Kidney (tissue), 13 donors: ENCODE measurements at regions not wholly inside any gene's neighbourhood (a gene's known extent, or its start where the extent isn't known, plus 50 kb on each side); places are given as distances from the start of the nearest gene placed in this dataset.

ENCODE experiments used
- DNase-seq, 5 donors: peaks; one replicate each; pipeline ENCODE4 v3.0.0-alpha.2; 2013 to 2020
- FAIRE-seq: peaks from 2 replicates; lab custom pipeline; 2012; peaks lifted over from hg19 to GRCh38; lab: Jason Lieb, UNC
- H3K27ac ChIP-seq, 2 donors: one replicate each; pipeline ENCODE4 v1.7.0; 2013; ENCODE audit warnings: low read depth in 2 of 2, low read length in 2 of 2, inconsistent platforms in 1 of 2
- H3K27me3 ChIP-seq: one replicate; pipeline ENCODE4 v1.7.1; 2013; ENCODE audit warnings: low read length, inconsistent platforms; ENCODE audit not compliant: control insufficient read depth, insufficient read depth
- H3K36me3 ChIP-seq, 3 donors: one replicate each; pipeline versions ENCODE4 v1.7.0 to v1.7.1; 2013; ENCODE audit warnings: low read length in 3 of 3, control low read depth in 1 of 3, inconsistent platforms in 1 of 3; ENCODE audit not compliant: insufficient read depth in 3 of 3, control insufficient read depth in 2 of 3
- H3K4me1 ChIP-seq, 3 donors: one replicate each; pipeline versions ENCODE4 v1.7.0 to v1.7.1; 2013; ENCODE audit warnings: low read length in 3 of 3, inconsistent platforms in 1 of 3, low read depth in 1 of 3; ENCODE audit not compliant: control insufficient read depth in 2 of 3, insufficient read depth in 2 of 3
- H3K4me3 ChIP-seq, 3 donors: one replicate each; pipeline versions ENCODE4 v1.7.0 to v1.8.1; 2013; ENCODE audit warnings: low read length in 3 of 3, control low read depth in 1 of 3, inconsistent platforms in 1 of 3
- H3K9ac ChIP-seq, 3 donors: one replicate each; pipeline versions ENCODE4 v1.7.0 to v1.7.1; 2013; ENCODE audit warnings: low read length in 3 of 3, control low read depth in 1 of 3, inconsistent platforms in 1 of 3
- H3K9me3 ChIP-seq, 3 donors: one replicate each; pipeline versions ENCODE4 v1.7.0 to v1.7.1; 2013; ENCODE audit warnings: low read length in 3 of 3, control low read depth in 1 of 3, inconsistent platforms in 1 of 3; ENCODE audit not compliant: control insufficient read depth in 2 of 3, insufficient read depth in 1 of 3
- intact Hi-C: fragments of 100-400 bp; cut with DNase I; formaldehyde crosslinking; loops from one replicate; pipeline ENCODE4 v1.11.1; 2022
- TF ChIP-seq, protein P1 (sequence below): IDR thresholded peaks from 3 replicates; pipeline ENCODE4 v1.5.1; 2012; ENCODE audit warnings: mild to moderate bottlenecking, moderate library complexity, borderline replicate concordance; ENCODE audit not compliant: insufficient read depth; ENCODE audit errors: extremely low read depth
- donor health status: control.
- donor health status: control.
- donor health status: control.
- donor health status: control.
- donor health status: control.
- donor health status: DM: yes; HTN: yes; CAD: no.
- donor health status: Normal renal cell carcinoma (clear cell type).

DNA sequence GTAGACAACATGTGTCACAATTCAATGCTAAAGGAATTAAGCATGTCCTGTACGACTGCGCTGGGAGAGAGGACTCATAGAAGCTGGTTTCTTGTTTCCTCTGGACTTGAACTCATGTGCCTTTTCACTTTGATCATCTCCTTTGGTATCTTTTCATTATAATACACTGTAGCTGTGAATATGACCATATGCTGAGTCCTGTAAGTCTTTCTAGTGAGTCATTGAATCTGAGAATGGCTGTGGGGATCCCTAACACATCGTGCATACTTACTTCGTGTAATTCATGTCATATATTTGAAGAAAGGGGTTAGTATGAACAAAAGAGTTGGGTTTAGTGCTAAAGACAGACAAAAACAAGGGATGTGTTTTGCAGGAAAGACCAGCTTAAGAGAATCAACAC is 148.1 kb upstream of the RUNX1 start:
- TF ChIP-seq, protein P1, sequence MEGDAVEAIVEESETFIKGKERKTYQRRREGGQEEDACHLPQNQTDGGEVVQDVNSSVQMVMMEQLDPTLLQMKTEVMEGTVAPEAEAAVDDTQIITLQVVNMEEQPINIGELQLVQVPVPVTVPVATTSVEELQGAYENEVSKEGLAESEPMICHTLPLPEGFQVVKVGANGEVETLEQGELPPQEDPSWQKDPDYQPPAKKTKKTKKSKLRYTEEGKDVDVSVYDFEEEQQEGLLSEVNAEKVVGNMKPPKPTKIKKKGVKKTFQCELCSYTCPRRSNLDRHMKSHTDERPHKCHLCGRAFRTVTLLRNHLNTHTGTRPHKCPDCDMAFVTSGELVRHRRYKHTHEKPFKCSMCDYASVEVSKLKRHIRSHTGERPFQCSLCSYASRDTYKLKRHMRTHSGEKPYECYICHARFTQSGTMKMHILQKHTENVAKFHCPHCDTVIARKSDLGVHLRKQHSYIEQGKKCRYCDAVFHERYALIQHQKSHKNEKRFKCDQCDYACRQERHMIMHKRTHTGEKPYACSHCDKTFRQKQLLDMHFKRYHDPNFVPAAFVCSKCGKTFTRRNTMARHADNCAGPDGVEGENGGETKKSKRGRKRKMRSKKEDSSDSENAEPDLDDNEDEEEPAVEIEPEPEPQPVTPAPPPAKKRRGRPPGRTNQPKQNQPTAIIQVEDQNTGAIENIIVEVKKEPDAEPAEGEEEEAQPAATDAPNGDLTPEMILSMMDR: no peak
- Histone ChIP-seq H3K27me3 (no peaks in the 10 kb centered on the region), H3K4me3 (no peak overlapping the region), H3K4me1 (no peaks in the 10 kb centered on the region), H3K36me3 (no peaks in the 10 kb centered on the region), H3K9ac (no peak overlapping the region), H3K27ac (no peak overlapping the region), H3K9me3 (no peaks in the 10 kb centered on the region)
- no peak for FAIRE-seq
- intact Hi-C loops: no loop called here
- no peak for DNase-seq

GRCh38 chr21:35196128-35196527 is 147.0 kb upstream of the RUNX1 start:
- TF ChIP-seq, protein P1: no peak
- no peak overlapping the region for H3K4me3 ChIP-seq
- no peak overlapping the region for H3K9ac ChIP-seq
- H3K27me3 ChIP-seq: no peaks in the 10 kb centered on the region
- intact Hi-C loops: no loop called here
- no peaks in the 10 kb centered on the region for H3K36me3 ChIP-seq
- H3K27ac ChIP-seq: no peak overlapping the region
- H3K9me3 ChIP-seq: no peaks in the 10 kb centered on the region
- DNase-seq (no peak), FAIRE-seq (no peak)
- H3K4me1 ChIP-seq: no peaks in the 10 kb centered on the region

DNA sequence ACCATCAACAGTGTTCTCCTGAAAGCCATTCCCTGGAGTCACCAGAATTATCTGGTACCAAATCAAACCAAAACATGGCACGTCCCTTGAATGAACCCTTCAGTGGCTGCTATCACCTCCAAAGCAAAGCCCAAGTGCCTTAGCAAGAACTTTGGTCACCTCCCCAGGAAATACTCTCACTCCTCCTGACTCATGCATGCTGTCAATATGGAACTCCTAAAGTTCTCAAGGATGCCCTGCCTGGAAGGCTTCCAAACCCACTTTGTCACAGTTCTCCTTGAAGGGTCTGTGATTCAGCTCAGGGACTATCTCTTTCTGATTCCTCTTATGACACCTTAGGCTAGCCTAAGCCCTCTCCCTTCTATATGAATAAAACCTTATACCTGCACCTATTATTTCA is 146.1 kb upstream of the RUNX1 start:
- H3K4me3 ChIP-seq: no peak overlapping the region
- H3K27ac ChIP-seq: no peak overlapping the region
- H3K27me3 ChIP-seq: no peaks in the 10 kb centered on the region
- no peak overlapping the region for H3K9ac ChIP-seq
- no peaks in the 10 kb centered on the region for H3K36me3 ChIP-seq
- DNase-seq (no peak), FAIRE-seq (no peak)
- intact Hi-C loops: no loop called here
- TF ChIP-seq, protein P1: no peak
- no peaks in the 10 kb centered on the region for H3K9me3 ChIP-seq
- H3K4me1 ChIP-seq: no peaks in the 10 kb centered on the region

DNA sequence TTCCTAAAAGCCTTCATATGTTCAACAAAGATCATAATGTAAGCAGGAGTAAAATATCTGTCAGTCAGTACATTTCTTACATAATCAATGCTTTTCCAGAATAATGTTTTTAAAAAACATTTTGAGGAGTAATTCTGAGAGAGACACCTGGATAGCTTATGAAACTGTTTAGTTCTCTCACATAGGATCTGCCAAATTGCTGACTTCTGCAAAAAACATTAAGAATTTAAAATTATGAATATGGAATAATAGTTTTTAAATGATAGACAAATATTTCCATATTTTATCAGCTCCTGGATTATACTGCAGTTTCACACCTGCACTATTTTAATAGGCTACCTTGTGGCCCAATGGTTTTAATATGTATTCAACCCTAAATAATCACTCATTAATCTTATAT is 142.7 kb upstream of the RUNX1 start:
- Histone ChIP-seq H3K9ac (no peak overlapping the region), H3K4me1 (no peaks in the 10 kb centered on the region), H3K9me3 (no peaks in the 10 kb centered on the region), H3K27me3 (no peaks in the 10 kb centered on the region), H3K27ac (no peak overlapping the region), H3K4me3 (no peak overlapping the region), H3K36me3 (no peaks in the 10 kb centered on the region)
- DNase-seq: no peak
- intact Hi-C loops: no loop called here
- FAIRE-seq: no peak
- TF ChIP-seq, protein P1: no peak
